Neural cell (in vitro differentiated cells): ENCODE measurements at regions not wholly inside any gene's neighbourhood (a gene's known extent, or its start where the extent isn't known, plus 50 kb on each side); places are given as distances from the start of the nearest gene placed in this dataset.

Source experiments
- H2AFZ ChIP-seq: fragments of 200-600, 300-800 bp; sonication (generic), shearing (Covaris generic); 2 replicates; pipeline ENCODE4 v1.6.0; 2014; ENCODE audit warnings: low read depth, mild to moderate bottlenecking, antibody characterized with exemption, low read length, moderate library complexity
- H3F3A ChIP-seq: fragments of 200-600 bp; shearing (Covaris generic); 2 replicates; pipeline ENCODE4 v1.6.1; 2016; ENCODE audit warnings: mild to moderate bottlenecking, moderate library complexity, mixed read lengths, antibody characterized with exemption, low read length; ENCODE audit not compliant: insufficient read depth, poor library complexity, severe bottlenecking
- H3K27ac ChIP-seq: fragments of 200-600, 300-800 bp; sonication (generic), shearing (Covaris generic); 2 replicates; pipeline ENCODE4 v1.5.1; 2014; ENCODE audit warnings: mild to moderate bottlenecking, low read length, moderate library complexity
- H3K27me3 ChIP-seq: fragments of 300-800, 200-600 bp; sonication (generic), shearing (Covaris generic); 2 replicates; pipeline ENCODE4 v1.6.0; 2014; ENCODE audit warnings: mild to moderate bottlenecking, low read depth, low read length, moderate library complexity; ENCODE audit not compliant: insufficient read depth
- H3K36me3 ChIP-seq: fragments of 300-800, 200-600 bp; sonication (generic), shearing (Covaris generic); 2 replicates; pipeline ENCODE4 v1.5.1; 2014; ENCODE audit warnings: mild to moderate bottlenecking, antibody characterized with exemption, low read length, moderate library complexity; ENCODE audit not compliant: insufficient read depth
- H3K4me2 ChIP-seq: fragments of 300-800, 200-600 bp; sonication (generic), shearing (Covaris generic); 2 replicates; pipeline ENCODE4 v1.6.0; 2014; ENCODE audit warnings: mild to moderate bottlenecking, low read length
- H3K4me3 ChIP-seq: fragments of 300-800, 200-600 bp; sonication (generic), shearing (Covaris generic); 2 replicates; pipeline ENCODE4 v1.5.1; 2014; ENCODE audit warnings: mild to moderate bottlenecking, low read length, moderate library complexity
- H3K79me2 ChIP-seq: fragments of 200-600 bp; shearing (Covaris generic); replicated peaks from 2 replicates; pipeline ENCODE4 v1.6.0; 2014; ENCODE audit warnings: mild to moderate bottlenecking, low read length, moderate library complexity; ENCODE audit not compliant: insufficient read depth
- H3K9ac ChIP-seq: fragments of 300-800, 200-600 bp; sonication (generic), shearing (Covaris generic); 2 replicates; pipeline ENCODE4 v1.6.1; 2016; ENCODE audit warnings: mild to moderate bottlenecking, low read length, mixed read lengths
- H3K9me2 ChIP-seq: fragments of 200-600 bp; shearing (Covaris generic); 2 replicates; pipeline ENCODE4 v1.6.1; 2016; ENCODE audit warnings: mild to moderate bottlenecking, low read length, mixed read lengths; ENCODE audit not compliant: insufficient read depth
- H3K9me3 ChIP-seq: fragments of 200-600, 300-800 bp; sonication (generic), shearing (Covaris generic); 2 replicates; pipeline ENCODE4 v1.6.1; 2016; ENCODE audit warnings: mild to moderate bottlenecking, mixed run types, low read length, moderate library complexity, mixed read lengths
- H4K20me1 ChIP-seq: fragments of 200-600 bp; shearing (Covaris generic); 2 replicates; pipeline ENCODE4 v1.6.1; 2016; ENCODE audit warnings: mild to moderate bottlenecking, mixed run types; ENCODE audit not compliant: insufficient read depth
- EP300 ChIP-seq: fragments of 450-650 bp; conservative IDR thresholded peaks from 2 replicates; pipeline ENCODE4 v1.6.1; 2014; ENCODE audit warnings: antibody characterized with exemption, mild to moderate bottlenecking, moderate library complexity; ENCODE audit not compliant: poor library complexity, severe bottlenecking
- EZH2 ChIP-seq: fragments of 200-600, 300-800 bp; shearing (Covaris generic), sonication (generic); IDR thresholded peaks from 2 replicates; pipeline ENCODE4 v1.6.1; 2014; ENCODE audit warnings: antibody characterized with exemption, low read length, borderline replicate concordance, mild to moderate bottlenecking; ENCODE audit not compliant: insufficient read depth, poor library complexity, severe bottlenecking
- MXI1 ChIP-seq: fragments of 450-650 bp; conservative IDR thresholded peaks from 2 replicates; pipeline ENCODE4 v1.6.1; 2014; ENCODE audit warnings: antibody characterized with exemption, mild to moderate bottlenecking; ENCODE audit not compliant: poor library complexity, severe bottlenecking
- POLR2AphosphoS5 ChIP-seq: IDR thresholded peaks from 2 replicates; pipeline ENCODE4 v1.6.1; 2012
- RAD21 ChIP-seq: fragments of 450-650 bp; conservative IDR thresholded peaks from 2 replicates; pipeline ENCODE4 v1.6.1; 2014; ENCODE audit warnings: antibody characterized with exemption, mild to moderate bottlenecking, moderate library complexity
- SMC3 ChIP-seq: fragments of 450-650 bp; conservative IDR thresholded peaks from 2 replicates; pipeline ENCODE4 v1.6.1; 2014; ENCODE audit warnings: antibody characterized with exemption, mild to moderate bottlenecking, moderate library complexity; ENCODE audit not compliant: poor library complexity
- TAF1 ChIP-seq: IDR thresholded peaks from 2 replicates; pipeline ENCODE4 v1.6.1; 2012; ENCODE audit warnings: low read depth
- TF ChIP-seq, protein P1 (sequence below): fragments of 450-650 bp; IDR thresholded peaks from 2 replicates; pipeline ENCODE4 v1.5.1; 2014; ENCODE audit warnings: antibody characterized with exemption, mild to moderate bottlenecking, moderate library complexity; ENCODE audit not compliant: poor library complexity, severe bottlenecking
- TF ChIP-seq, protein P2 (sequence below): IDR thresholded peaks from 2 replicates; pipeline ENCODE4 v1.6.1; 2012; ENCODE audit warnings: borderline replicate concordance

DNA sequence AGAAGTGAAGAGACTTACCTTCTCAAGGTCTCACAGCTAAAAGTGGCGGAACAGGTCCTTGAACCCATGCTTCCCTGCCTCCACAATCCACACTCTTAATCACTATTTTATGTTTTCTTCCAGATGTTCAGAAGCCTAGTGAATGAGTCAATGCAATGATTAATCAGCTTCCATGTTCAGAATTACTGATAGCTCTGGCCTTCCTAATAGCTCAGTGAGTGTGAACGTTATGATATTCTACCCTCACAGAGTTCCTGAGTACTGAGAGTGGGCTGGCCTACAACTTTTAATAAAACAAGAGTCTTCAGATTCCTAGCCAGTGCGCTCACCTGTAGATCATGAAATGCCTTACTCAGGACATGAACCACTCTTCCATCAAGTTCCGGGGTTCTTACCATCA lies 443.0 kb upstream of the ADAMTS9 start:
- H3K9ac ChIP-seq, result no peak overlapping the region
- no peak for TF ChIP-seq POLR2AphosphoS5
- TF ChIP-seq EZH2, result no peak
- no peak for TF ChIP-seq SMC3
- TF ChIP-seq, protein P1, sequence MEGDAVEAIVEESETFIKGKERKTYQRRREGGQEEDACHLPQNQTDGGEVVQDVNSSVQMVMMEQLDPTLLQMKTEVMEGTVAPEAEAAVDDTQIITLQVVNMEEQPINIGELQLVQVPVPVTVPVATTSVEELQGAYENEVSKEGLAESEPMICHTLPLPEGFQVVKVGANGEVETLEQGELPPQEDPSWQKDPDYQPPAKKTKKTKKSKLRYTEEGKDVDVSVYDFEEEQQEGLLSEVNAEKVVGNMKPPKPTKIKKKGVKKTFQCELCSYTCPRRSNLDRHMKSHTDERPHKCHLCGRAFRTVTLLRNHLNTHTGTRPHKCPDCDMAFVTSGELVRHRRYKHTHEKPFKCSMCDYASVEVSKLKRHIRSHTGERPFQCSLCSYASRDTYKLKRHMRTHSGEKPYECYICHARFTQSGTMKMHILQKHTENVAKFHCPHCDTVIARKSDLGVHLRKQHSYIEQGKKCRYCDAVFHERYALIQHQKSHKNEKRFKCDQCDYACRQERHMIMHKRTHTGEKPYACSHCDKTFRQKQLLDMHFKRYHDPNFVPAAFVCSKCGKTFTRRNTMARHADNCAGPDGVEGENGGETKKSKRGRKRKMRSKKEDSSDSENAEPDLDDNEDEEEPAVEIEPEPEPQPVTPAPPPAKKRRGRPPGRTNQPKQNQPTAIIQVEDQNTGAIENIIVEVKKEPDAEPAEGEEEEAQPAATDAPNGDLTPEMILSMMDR, result no peak
- TF ChIP-seq, protein P2, sequence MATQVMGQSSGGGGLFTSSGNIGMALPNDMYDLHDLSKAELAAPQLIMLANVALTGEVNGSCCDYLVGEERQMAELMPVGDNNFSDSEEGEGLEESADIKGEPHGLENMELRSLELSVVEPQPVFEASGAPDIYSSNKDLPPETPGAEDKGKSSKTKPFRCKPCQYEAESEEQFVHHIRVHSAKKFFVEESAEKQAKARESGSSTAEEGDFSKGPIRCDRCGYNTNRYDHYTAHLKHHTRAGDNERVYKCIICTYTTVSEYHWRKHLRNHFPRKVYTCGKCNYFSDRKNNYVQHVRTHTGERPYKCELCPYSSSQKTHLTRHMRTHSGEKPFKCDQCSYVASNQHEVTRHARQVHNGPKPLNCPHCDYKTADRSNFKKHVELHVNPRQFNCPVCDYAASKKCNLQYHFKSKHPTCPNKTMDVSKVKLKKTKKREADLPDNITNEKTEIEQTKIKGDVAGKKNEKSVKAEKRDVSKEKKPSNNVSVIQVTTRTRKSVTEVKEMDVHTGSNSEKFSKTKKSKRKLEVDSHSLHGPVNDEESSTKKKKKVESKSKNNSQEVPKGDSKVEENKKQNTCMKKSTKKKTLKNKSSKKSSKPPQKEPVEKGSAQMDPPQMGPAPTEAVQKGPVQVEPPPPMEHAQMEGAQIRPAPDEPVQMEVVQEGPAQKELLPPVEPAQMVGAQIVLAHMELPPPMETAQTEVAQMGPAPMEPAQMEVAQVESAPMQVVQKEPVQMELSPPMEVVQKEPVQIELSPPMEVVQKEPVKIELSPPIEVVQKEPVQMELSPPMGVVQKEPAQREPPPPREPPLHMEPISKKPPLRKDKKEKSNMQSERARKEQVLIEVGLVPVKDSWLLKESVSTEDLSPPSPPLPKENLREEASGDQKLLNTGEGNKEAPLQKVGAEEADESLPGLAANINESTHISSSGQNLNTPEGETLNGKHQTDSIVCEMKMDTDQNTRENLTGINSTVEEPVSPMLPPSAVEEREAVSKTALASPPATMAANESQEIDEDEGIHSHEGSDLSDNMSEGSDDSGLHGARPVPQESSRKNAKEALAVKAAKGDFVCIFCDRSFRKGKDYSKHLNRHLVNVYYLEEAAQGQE, result no peak
- H4K20me1 ChIP-seq, result no peaks in the 10 kb centered on the region
- H3K9me3 ChIP-seq, result no peaks in the 10 kb centered on the region
- H3K27me3 ChIP-seq, result no peaks in the 10 kb centered on the region
- no peak overlapping the region for H3K4me3 ChIP-seq
- H3K9me2 ChIP-seq, result no peaks in the 10 kb centered on the region
- no peaks in the 10 kb centered on the region for H3F3A ChIP-seq
- H3K79me2 ChIP-seq, result no peaks in the 10 kb centered on the region
- no peak overlapping the region for H2AFZ ChIP-seq
- no peak overlapping the region for H3K27ac ChIP-seq
- no peaks in the 10 kb centered on the region for H3K36me3 ChIP-seq
- no peak overlapping the region for H3K4me2 ChIP-seq

DNA sequence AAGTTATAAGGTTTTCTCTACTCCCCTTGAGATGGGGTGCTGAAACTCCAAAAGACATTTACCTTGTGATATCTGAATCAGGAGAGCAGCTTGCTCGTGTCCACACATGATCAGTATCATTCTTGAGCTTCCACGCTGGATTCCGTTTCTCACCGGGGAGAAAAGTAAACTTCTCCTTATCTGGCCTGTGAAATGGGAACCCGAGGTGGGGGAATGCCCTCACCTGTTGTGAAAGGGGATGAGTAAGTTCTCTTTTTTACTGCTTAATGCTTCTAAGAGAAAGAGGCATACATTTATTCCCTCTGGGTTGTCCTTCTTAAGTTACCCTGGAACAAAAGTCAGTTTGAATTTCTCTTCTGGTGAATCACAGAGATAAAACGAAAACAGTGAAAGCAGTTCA lies 440.5 kb upstream of the ADAMTS9 start:
- H3F3A ChIP-seq, result no peaks in the 10 kb centered on the region
- H3K27me3 ChIP-seq, result no peaks in the 10 kb centered on the region
- H3K9ac ChIP-seq, result no peak overlapping the region
- H4K20me1 ChIP-seq, result no peaks in the 10 kb centered on the region
- H3K4me2 ChIP-seq, result no peak overlapping the region
- no peaks in the 10 kb centered on the region for H3K9me3 ChIP-seq
- no peak for TF ChIP-seq RAD21
- no peak for TF ChIP-seq SMC3
- TF ChIP-seq EP300, result no peak
- TF ChIP-seq EZH2, result no peak
- TF ChIP-seq, protein P1, result no peak
- no peak for TF ChIP-seq POLR2AphosphoS5
- TF ChIP-seq, protein P2, result no peak
- TF ChIP-seq MXI1, result no peak
- TF ChIP-seq TAF1, result no peak
- H3K36me3 ChIP-seq, result no peaks in the 10 kb centered on the region
- H3K4me3 ChIP-seq, result no peak overlapping the region
- no peak overlapping the region for H3K27ac ChIP-seq
- no peaks in the 10 kb centered on the region for H3K9me2 ChIP-seq
- no peaks in the 10 kb centered on the region for H3K79me2 ChIP-seq
- H2AFZ ChIP-seq, result no peak overlapping the region
